IMR-90 (cell line): ENCODE measurements at regions not wholly inside any gene's neighbourhood (a gene's known extent, or its start where the extent isn't known, plus 50 kb on each side); places are given as distances from the start of the nearest gene placed in this dataset.

Source experiments
- ATAC-seq: fragments of 200-7000 bp; cut with Tn5 transposase; 2 replicates; pipeline ENCODE4 v1.9.1; 2020; ENCODE audit warnings: low read depth, mild to moderate bottlenecking, moderate library complexity
- BruUV-seq: library from RNA; stranded (reverse); fragments of 400-500 nt; replicated peaks from 2 replicates; lab custom pipeline; 2021; lab: Mats Ljungman, UMichigan
- CTCF ChIA-PET: fragments of 300-600 bp; formaldehyde crosslinking; extraction: SDS; loops from one replicate; lab custom pipeline; 2021; ENCODE audit warnings: antibody characterized with exemption; lab: Yijun Ruan, JAX
- POLR2A ChIA-PET: fragments of 300-600 bp; sonication (Branson Sonifier 250); formaldehyde crosslinking; loops from one replicate; lab custom pipeline; 2022; ENCODE audit warnings: antibody characterized with exemption; ENCODE audit not compliant: unreplicated experiment; lab: Charles Lee
- DNase-seq: peaks from one replicate; pipeline ENCODE4 v3.0.0; 2013
- H2AFZ ChIP-seq: replicated peaks from 2 replicates; pipeline ENCODE3; 2013; ENCODE audit warnings: low read length, mild to moderate bottlenecking; ENCODE audit not compliant: poor library complexity
- H2AK5ac ChIP-seq: 2 replicates; pipeline ENCODE4 v1.6.1; 2013; ENCODE audit warnings: low read depth, low read length, inconsistent platforms
- H2AK9ac ChIP-seq: replicated peaks from 2 replicates; pipeline ENCODE3; 2013; ENCODE audit warnings: mild to moderate bottlenecking, low read depth, low read length, moderate library complexity; ENCODE audit not compliant: poor library complexity
- H2BK120ac ChIP-seq: 2 replicates; pipeline ENCODE4 v1.6.1; 2013; ENCODE audit warnings: low read depth, low read length, inconsistent platforms
- H2BK15ac ChIP-seq: 3 replicates; pipeline ENCODE4 v1.6.1; 2013; ENCODE audit warnings: low read depth, low read length, inconsistent platforms
- H2BK20ac ChIP-seq: 2 replicates; pipeline ENCODE4 v1.6.1; 2013; ENCODE audit warnings: low read depth, mild to moderate bottlenecking, inconsistent platforms, low read length, moderate library complexity
- H2BK5ac ChIP-seq: 2 replicates; pipeline ENCODE4 v1.6.1; 2013; ENCODE audit warnings: mild to moderate bottlenecking, low read depth, low read length, inconsistent platforms; ENCODE audit not compliant: poor library complexity, severe bottlenecking
- H3K14ac ChIP-seq: replicated peaks from 2 replicates; pipeline ENCODE4 v1.6.1; 2013; ENCODE audit warnings: low read depth, low read length, inconsistent platforms
- H3K18ac ChIP-seq: 2 replicates; pipeline ENCODE4 v1.6.1; 2013; ENCODE audit warnings: low read depth, low read length, control low read depth
- H3K23ac ChIP-seq: 2 replicates; pipeline ENCODE4 v1.6.1; 2013; ENCODE audit warnings: low read depth, low read length, inconsistent platforms
- H3K27ac ChIP-seq: 2 replicates; pipeline ENCODE4 v1.5.1; 2013; ENCODE audit warnings: mild to moderate bottlenecking, control low read depth, low read length; ENCODE audit not compliant: insufficient read depth
- H3K27me3 ChIP-seq: 2 replicates; pipeline ENCODE4 v1.6.1; 2013; ENCODE audit warnings: low read length; ENCODE audit not compliant: control insufficient read depth, insufficient read depth
- H3K36me3 ChIP-seq: 2 replicates; pipeline ENCODE4 v1.6.1; 2013; ENCODE audit warnings: low read length, mixed read lengths; ENCODE audit not compliant: control insufficient read depth, insufficient read depth
- H3K4ac ChIP-seq: 2 replicates; pipeline ENCODE4 v1.6.1; 2013; ENCODE audit warnings: low read depth, low read length, inconsistent platforms
- H3K4me1 ChIP-seq: 2 replicates; pipeline ENCODE4 v1.6.1; 2013; ENCODE audit warnings: low read length, mixed read lengths; ENCODE audit not compliant: control insufficient read depth, insufficient read depth
- H3K4me2 ChIP-seq: 2 replicates; pipeline ENCODE4 v1.6.1; 2013; ENCODE audit warnings: low read depth, mild to moderate bottlenecking, control low read depth, low read length, moderate library complexity
- H3K4me3 ChIP-seq: 2 replicates; pipeline ENCODE4 v1.5.1; 2013; ENCODE audit warnings: low read depth, mild to moderate bottlenecking, control low read depth, low read length, moderate library complexity; ENCODE audit not compliant: insufficient read depth
- H3K56ac ChIP-seq: 2 replicates; pipeline ENCODE4 v1.6.1; 2013; ENCODE audit warnings: low read length, inconsistent platforms; ENCODE audit not compliant: insufficient read depth; ENCODE audit errors: extremely low read depth
- H3K79me1 ChIP-seq, 2 experiments: 2 replicates each; pipeline ENCODE4 v1.6.1; 2013; ENCODE audit warnings: low read length in 2 of 2, inconsistent platforms in 1 of 2, low read depth in 1 of 2
- H3K9ac ChIP-seq: 2 replicates; pipeline ENCODE4 v1.6.1; 2013; ENCODE audit warnings: low read depth, low read length, control low read depth
- H3K9me1 ChIP-seq: 2 replicates; pipeline ENCODE4 v1.6.1; 2013; ENCODE audit warnings: low read length, inconsistent platforms; ENCODE audit not compliant: insufficient read depth
- H3K9me3 ChIP-seq: 2 replicates; pipeline ENCODE4 v1.6.1; 2013; ENCODE audit warnings: low read length; ENCODE audit not compliant: control insufficient read depth, insufficient read depth
- H4K20me1 ChIP-seq: 2 replicates; pipeline ENCODE4 v1.6.1; 2013; ENCODE audit warnings: low read length, inconsistent platforms; ENCODE audit not compliant: insufficient read depth
- H4K5ac ChIP-seq: 2 replicates; pipeline ENCODE4 v1.6.1; 2013; ENCODE audit warnings: mild to moderate bottlenecking, low read depth, low read length, control low read depth
- H4K8ac ChIP-seq, 2 experiments: 2 replicates each; pipeline ENCODE4 v1.6.1; 2013; ENCODE audit warnings: low read depth in 2 of 2, low read length in 2 of 2, control low read depth in 1 of 2, inconsistent platforms in 1 of 2
- H4K91ac ChIP-seq: 2 replicates; pipeline ENCODE4 v1.6.1; 2013; ENCODE audit warnings: low read depth, low read length, inconsistent platforms; ENCODE audit not compliant: insufficient read depth
- MAZ ChIP-seq: IDR thresholded peaks from 2 replicates; pipeline ENCODE4 v1.6.1; 2012; ENCODE audit warnings: low read depth, mild to moderate bottlenecking, low read length, improper control_type of control experiment, moderate library complexity, borderline replicate concordance
- MXI1 ChIP-seq: IDR thresholded peaks from 2 replicates; pipeline ENCODE4 v1.6.1; 2012; ENCODE audit warnings: low read depth, mild to moderate bottlenecking, low read length, moderate library complexity, borderline replicate concordance
- WGBS, 2 experiments: methylation state at CpG; one replicate each; pipeline versions ENCODE4 v1.1.5 to v1.1.7; 2013; ENCODE audit warnings: missing lambda C conversion rate in 2 of 2; ENCODE audit not compliant: insufficient read length in 1 of 2; ENCODE audit errors: extremely low coverage in 2 of 2; 5-methylcytosine and 5-hydroxymethylcytosine counted together
- dilution Hi-C: fragments of 300-500 bp; cut with HindIII; formaldehyde crosslinking; loops from one replicate; pipeline ENCODE4 v1.14.3; 2018; ENCODE audit warnings: low sequenced_read_pairs; ENCODE audit not compliant: unreplicated experiment
- in situ Hi-C: fragments of 300-500 bp; cut with MboI; formaldehyde crosslinking; loops from 3 replicates; pipeline ENCODE4 v1.14.3; 2019; ENCODE audit warnings: low sequenced_read_pairs, inconsistent platforms, mixed read lengths
- intact Hi-C: fragments of 100-400 bp; cut with micrococcal nuclease; formaldehyde crosslinking; loops from 2 replicates; pipeline ENCODE4 v1.10.0; 2022
- TF ChIP-seq, protein P1 (sequence below): fragments of 150-350 bp; IDR thresholded peaks from 2 replicates; pipeline ENCODE4 v1.6.1; 2016; ENCODE audit warnings: low read depth, mild to moderate bottlenecking, low read length, moderate library complexity, borderline replicate concordance

DNA sequence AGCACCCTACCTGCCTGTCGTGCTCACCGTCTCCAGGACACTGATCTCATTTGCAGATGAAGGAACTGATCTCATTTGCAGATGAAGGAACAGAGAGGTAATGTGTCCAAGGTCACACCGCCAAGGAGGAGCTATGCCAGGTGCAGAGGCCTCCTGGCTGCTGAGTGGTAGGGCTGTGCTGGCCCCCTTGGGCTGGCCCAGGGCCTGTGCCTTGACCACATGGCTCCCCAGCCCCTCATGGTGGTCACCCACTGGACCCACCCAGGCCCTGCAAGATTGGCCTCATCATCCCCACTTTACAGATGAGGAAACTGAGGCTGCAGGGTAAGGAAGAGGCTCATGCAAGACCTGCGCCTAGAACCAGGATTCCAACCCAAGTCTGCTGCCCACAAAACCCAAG lies 628.3 kb downstream of the MATN1 start:
- Histone ChIP-seq H3K18ac (no peak overlapping the region), H4K5ac (no peak overlapping the region), H3K4ac (no peak overlapping the region), H3K4me3 (no peak overlapping the region), H3K56ac (no peak overlapping the region), H3K27ac (no peak overlapping the region), H4K20me1 (no peaks in the 10 kb centered on the region; the same call in 1 of the 2 replicates), H3K79me1 (no peaks in the 10 kb centered on the region), H2AFZ (no peak overlapping the region), H2BK5ac (no peak overlapping the region), H4K8ac (no peak overlapping the region), H2BK120ac (no peak overlapping the region), H3K36me3 (no peaks in the 10 kb centered on the region), H3K14ac (no peak overlapping the region), H2BK20ac (no peak overlapping the region), H3K4me1 (no peaks in the 10 kb centered on the region), H2AK5ac (no peak overlapping the region), H2AK9ac (no peak overlapping the region), H3K4me2 (no peak overlapping the region), H3K9me3 (peaks cover 26% of the 10 kb centered on the region), H3K9me1 (no peaks in the 10 kb centered on the region), H3K9ac (no peak overlapping the region), H3K23ac (no peak overlapping the region), H4K91ac (no peak overlapping the region), H3K27me3 (no peaks in the 10 kb centered on the region; the same call in 1 of the 2 replicates), H2BK15ac (no peak overlapping the region)
- in situ Hi-C loops: no loop called here
- DNase-seq (no peak), ATAC-seq (no peak)
- dilution Hi-C loops: no loop called here
- intact Hi-C loops: no loop called here
- POLR2A ChIA-PET: no interaction called here
- no peak for TF ChIP-seq MXI1
- TF ChIP-seq, protein P1, sequence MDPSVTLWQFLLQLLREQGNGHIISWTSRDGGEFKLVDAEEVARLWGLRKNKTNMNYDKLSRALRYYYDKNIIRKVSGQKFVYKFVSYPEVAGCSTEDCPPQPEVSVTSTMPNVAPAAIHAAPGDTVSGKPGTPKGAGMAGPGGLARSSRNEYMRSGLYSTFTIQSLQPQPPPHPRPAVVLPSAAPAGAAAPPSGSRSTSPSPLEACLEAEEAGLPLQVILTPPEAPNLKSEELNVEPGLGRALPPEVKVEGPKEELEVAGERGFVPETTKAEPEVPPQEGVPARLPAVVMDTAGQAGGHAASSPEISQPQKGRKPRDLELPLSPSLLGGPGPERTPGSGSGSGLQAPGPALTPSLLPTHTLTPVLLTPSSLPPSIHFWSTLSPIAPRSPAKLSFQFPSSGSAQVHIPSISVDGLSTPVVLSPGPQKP: no peak
- TF ChIP-seq MAZ: no peak
- BruUV-seq: no TSS peak
- 100% methylated on average over 1 of the region's 4 CpGs; no CpG with 5 or more reads in 1 of the 2 experiments for WGBS, 2 experiments
- CTCF ChIA-PET: no interaction called here
